Astrocyte (in vitro differentiated cells and primary cell): ENCODE measurements at regions not wholly inside any gene's neighbourhood (a gene's known extent, or its start where the extent isn't known, plus 50 kb on each side); places are given as distances from the start of the nearest gene placed in this dataset.

Source experiments
- DNase-seq: peaks from one replicate; pipeline ENCODE4 v3.0.0-alpha.2; 2010; ENCODE audit warnings: low read depth
- FAIRE-seq: peaks from 2 replicates; lab custom pipeline; 2011; peaks lifted over from hg19 to GRCh38; lab: Jason Lieb, UNC
- H2AFZ ChIP-seq: 2 replicates; pipeline ENCODE4 v1.6.0; 2012; ENCODE audit warnings: low read depth, low read length, inconsistent platforms
- H3K27ac ChIP-seq: 2 replicates; pipeline ENCODE4 v1.5.1; 2011; ENCODE audit warnings: low read depth, low read length, inconsistent platforms
- H3K27me3 ChIP-seq: 2 replicates; pipeline ENCODE4 v1.6.0; 2011; ENCODE audit warnings: low read length, inconsistent platforms; ENCODE audit not compliant: insufficient read depth
- H3K36me3 ChIP-seq: 2 replicates; pipeline ENCODE4 v1.5.1; 2011; ENCODE audit warnings: low read length, inconsistent platforms; ENCODE audit not compliant: insufficient read depth
- H3K4me1 ChIP-seq: 2 replicates; pipeline ENCODE4 v1.5.1; 2011; ENCODE audit warnings: low read length, inconsistent platforms; ENCODE audit not compliant: insufficient read depth
- H3K4me2 ChIP-seq: 2 replicates; pipeline ENCODE4 v1.6.0; 2012; ENCODE audit warnings: low read length, inconsistent platforms
- H3K4me3 ChIP-seq: 2 replicates; pipeline ENCODE4 v1.5.1; 2011; ENCODE audit warnings: low read depth, mild to moderate bottlenecking, low read length, inconsistent platforms; ENCODE audit not compliant: insufficient read depth
- H3K79me2 ChIP-seq: 2 replicates; pipeline ENCODE4 v1.6.0; 2012; ENCODE audit warnings: mild to moderate bottlenecking, low read length, inconsistent platforms; ENCODE audit not compliant: insufficient read depth
- H3K9ac ChIP-seq: 2 replicates; pipeline ENCODE4 v1.6.0; 2012; ENCODE audit warnings: mild to moderate bottlenecking, low read length, inconsistent platforms
- H3K9me3 ChIP-seq: 2 replicates; pipeline ENCODE4 v1.5.1; 2012; ENCODE audit warnings: low read depth, mild to moderate bottlenecking, low read length, inconsistent platforms; ENCODE audit not compliant: insufficient read depth
- H4K20me1 ChIP-seq: 2 replicates; pipeline ENCODE4 v1.6.0; 2012; ENCODE audit warnings: low read length, inconsistent platforms; ENCODE audit not compliant: insufficient read depth
- H3K27ac Mint-ChIP-seq: one replicate; pipeline ENCODE4 v1.8.0; 2021; ENCODE audit warnings: mild to moderate bottlenecking, mixed read lengths; ENCODE audit not compliant: unreplicated experiment
- H3K27me3 Mint-ChIP-seq: one replicate; pipeline ENCODE4 v1.8.0; 2021; ENCODE audit warnings: low read depth, mixed read lengths; ENCODE audit not compliant: unreplicated experiment
- H3K36me3 Mint-ChIP-seq: one replicate; pipeline ENCODE4 v1.8.0; 2021; ENCODE audit warnings: low read depth, mixed read lengths; ENCODE audit not compliant: unreplicated experiment
- H3K4me1 Mint-ChIP-seq: one replicate; pipeline ENCODE4 v1.8.0; 2021; ENCODE audit warnings: low read depth, mixed read lengths; ENCODE audit not compliant: unreplicated experiment
- H3K4me3 Mint-ChIP-seq: one replicate; pipeline ENCODE4 v1.8.0; 2021; ENCODE audit warnings: mild to moderate bottlenecking, moderate library complexity, mixed read lengths; ENCODE audit not compliant: unreplicated experiment
- H3K9me3 Mint-ChIP-seq: one replicate; pipeline ENCODE4 v1.8.0; 2021; ENCODE audit warnings: mild to moderate bottlenecking, mixed read lengths; ENCODE audit not compliant: unreplicated experiment
- EZH2 ChIP-seq: IDR thresholded peaks from 2 replicates; pipeline ENCODE4 v1.6.1; 2012; ENCODE audit warnings: mild to moderate bottlenecking, low read length, inconsistent platforms; ENCODE audit not compliant: insufficient read depth
- TF ChIP-seq, protein P1 (sequence below): IDR thresholded peaks from 2 replicates; pipeline ENCODE4 v1.5.1; 2011; ENCODE audit warnings: low read depth, mild to moderate bottlenecking, inconsistent platforms, low read length, moderate library complexity; ENCODE audit not compliant: insufficient read depth

DNA sequence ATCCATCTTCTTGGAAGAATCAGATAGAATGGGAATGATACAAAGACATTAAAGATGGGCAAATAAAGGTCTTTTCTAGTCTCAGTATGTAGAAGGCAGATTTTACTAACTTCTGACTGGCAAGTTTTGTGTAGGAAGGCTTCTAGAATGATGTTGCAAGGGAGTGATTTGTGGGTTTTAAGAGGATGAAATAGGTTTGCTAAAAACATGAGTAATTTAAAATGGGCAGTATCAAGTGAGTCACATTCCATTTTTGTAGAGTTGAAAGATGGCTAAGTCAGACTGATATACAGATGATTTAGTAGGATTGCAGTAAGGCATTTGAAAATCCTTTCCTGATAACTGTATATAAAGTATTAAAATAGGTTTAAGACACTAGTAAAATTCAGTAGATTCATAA is 777.4 kb downstream of the SORCS1 start:
- no peak overlapping the region for H3K4me2 ChIP-seq
- H3K4me3 Mint-ChIP-seq, result no peak overlapping the region
- H3K79me2 ChIP-seq, result no peaks in the 10 kb centered on the region
- no peaks in the 10 kb centered on the region for H3K27me3 ChIP-seq
- TF ChIP-seq, protein P1, sequence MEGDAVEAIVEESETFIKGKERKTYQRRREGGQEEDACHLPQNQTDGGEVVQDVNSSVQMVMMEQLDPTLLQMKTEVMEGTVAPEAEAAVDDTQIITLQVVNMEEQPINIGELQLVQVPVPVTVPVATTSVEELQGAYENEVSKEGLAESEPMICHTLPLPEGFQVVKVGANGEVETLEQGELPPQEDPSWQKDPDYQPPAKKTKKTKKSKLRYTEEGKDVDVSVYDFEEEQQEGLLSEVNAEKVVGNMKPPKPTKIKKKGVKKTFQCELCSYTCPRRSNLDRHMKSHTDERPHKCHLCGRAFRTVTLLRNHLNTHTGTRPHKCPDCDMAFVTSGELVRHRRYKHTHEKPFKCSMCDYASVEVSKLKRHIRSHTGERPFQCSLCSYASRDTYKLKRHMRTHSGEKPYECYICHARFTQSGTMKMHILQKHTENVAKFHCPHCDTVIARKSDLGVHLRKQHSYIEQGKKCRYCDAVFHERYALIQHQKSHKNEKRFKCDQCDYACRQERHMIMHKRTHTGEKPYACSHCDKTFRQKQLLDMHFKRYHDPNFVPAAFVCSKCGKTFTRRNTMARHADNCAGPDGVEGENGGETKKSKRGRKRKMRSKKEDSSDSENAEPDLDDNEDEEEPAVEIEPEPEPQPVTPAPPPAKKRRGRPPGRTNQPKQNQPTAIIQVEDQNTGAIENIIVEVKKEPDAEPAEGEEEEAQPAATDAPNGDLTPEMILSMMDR, result no peak
- TF ChIP-seq EZH2, result no peak
- H3K27ac ChIP-seq, result no peak overlapping the region
- no peak overlapping the region for H3K9ac ChIP-seq
- peaks cover 6% of the 10 kb centered on the region for H3K4me1 Mint-ChIP-seq
- FAIRE-seq (no peak), DNase-seq (peak; percentile 22)
- no peaks in the 10 kb centered on the region for H3K36me3 ChIP-seq
- H3K9me3 Mint-ChIP-seq, result no peaks in the 10 kb centered on the region
- no peaks in the 10 kb centered on the region for H3K27me3 Mint-ChIP-seq
- no peaks in the 10 kb centered on the region for H3K36me3 Mint-ChIP-seq
- H3K9me3 ChIP-seq, result no peaks in the 10 kb centered on the region
- no peak overlapping the region for H3K4me3 ChIP-seq
- no peak overlapping the region for H3K27ac Mint-ChIP-seq
- H2AFZ ChIP-seq, result no peak overlapping the region
- no peaks in the 10 kb centered on the region for H3K4me1 ChIP-seq
- no peaks in the 10 kb centered on the region for H4K20me1 ChIP-seq

DNA sequence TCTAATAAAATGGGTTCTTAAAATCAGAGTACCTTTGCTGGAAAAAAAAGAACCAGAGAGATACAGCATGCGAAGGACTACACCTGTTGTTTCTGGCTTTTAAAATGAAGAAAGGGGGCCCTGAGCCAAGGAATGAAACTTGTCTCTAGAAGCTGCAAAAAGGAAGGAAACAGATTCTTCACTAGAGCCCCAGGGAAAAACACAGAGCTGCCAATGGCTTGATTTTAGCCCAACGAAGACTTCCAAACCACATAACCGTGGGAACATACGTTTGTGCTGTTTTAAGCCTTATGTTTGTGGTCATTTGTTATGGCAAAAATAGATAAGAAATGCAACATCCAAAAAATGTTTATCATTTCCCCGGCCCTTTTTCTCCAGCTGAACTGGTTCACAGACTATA is 780.0 kb downstream of the SORCS1 start:
- no peak overlapping the region for H3K4me3 ChIP-seq
- no peaks in the 10 kb centered on the region for H3K27me3 Mint-ChIP-seq
- no peaks in the 10 kb centered on the region for H3K4me1 Mint-ChIP-seq
- no peaks in the 10 kb centered on the region for H4K20me1 ChIP-seq
- H3K9me3 ChIP-seq, result no peaks in the 10 kb centered on the region
- H3K9me3 Mint-ChIP-seq, result no peaks in the 10 kb centered on the region
- no peaks in the 10 kb centered on the region for H3K79me2 ChIP-seq
- H3K4me2 ChIP-seq, result no peak overlapping the region
- no peak overlapping the region for H3K9ac ChIP-seq
- no peak overlapping the region for H2AFZ ChIP-seq
- TF ChIP-seq EZH2, result no peak
- TF ChIP-seq, protein P1, result no peak
- no peak for FAIRE-seq
- H3K27ac Mint-ChIP-seq, result no peak overlapping the region
- H3K27me3 ChIP-seq, result no peaks in the 10 kb centered on the region
- H3K4me3 Mint-ChIP-seq, result no peak overlapping the region
- no peak for DNase-seq
- H3K36me3 Mint-ChIP-seq, result no peaks in the 10 kb centered on the region
- H3K4me1 ChIP-seq, result no peaks in the 10 kb centered on the region
- no peaks in the 10 kb centered on the region for H3K36me3 ChIP-seq
- no peak overlapping the region for H3K27ac ChIP-seq

DNA sequence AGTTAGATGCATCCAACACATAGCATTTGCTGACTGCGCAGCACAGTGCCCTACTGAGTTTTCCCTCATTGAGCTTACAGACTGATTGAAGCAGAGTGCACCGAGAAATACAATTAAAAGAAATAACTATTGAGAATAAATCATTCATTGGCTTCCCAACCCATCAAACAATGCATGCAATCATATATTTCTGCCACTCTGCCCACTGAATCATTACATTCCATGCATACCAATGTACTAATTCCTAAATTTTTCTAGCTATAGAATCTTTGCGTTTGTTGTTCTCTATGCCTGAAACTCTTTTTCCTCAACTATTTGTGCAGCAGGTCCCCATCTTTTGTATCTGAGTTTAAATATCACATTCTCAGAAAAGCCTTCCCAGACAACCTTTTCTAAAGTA is 783.8 kb downstream of the SORCS1 start:
- Mint-ChIP-seq H3K4me1 (no peaks in the 10 kb centered on the region), H3K27me3 (no peaks in the 10 kb centered on the region), H3K4me3 (no peak overlapping the region), H3K9me3 (peaks cover 4% of the 10 kb centered on the region), H3K36me3 (no peaks in the 10 kb centered on the region), H3K27ac (no peak overlapping the region)
- TF ChIP-seq, protein P1, result no peak
- TF ChIP-seq EZH2, result no peak
- H3K9ac ChIP-seq, result no peak overlapping the region
- no peaks in the 10 kb centered on the region for H3K36me3 ChIP-seq
- no peak for FAIRE-seq
- no peaks in the 10 kb centered on the region for H3K79me2 ChIP-seq
- H3K27me3 ChIP-seq, result no peaks in the 10 kb centered on the region
- no peak overlapping the region for H3K4me2 ChIP-seq
- H4K20me1 ChIP-seq, result no peaks in the 10 kb centered on the region
- no peak overlapping the region for H3K4me3 ChIP-seq
- H3K4me1 ChIP-seq, result no peaks in the 10 kb centered on the region
- no peak for DNase-seq
- no peak overlapping the region for H3K27ac ChIP-seq
- no peaks in the 10 kb centered on the region for H3K9me3 ChIP-seq
- H2AFZ ChIP-seq, result no peak overlapping the region
